Endothelial cell of umbilical vein (primary cell): ENCODE measurements at regions not wholly inside any gene's neighbourhood (a gene's known extent, or its start where the extent isn't known, plus 50 kb on each side); places are given as distances from the start of the nearest gene placed in this dataset.

Source experiments
- POLR2A ChIP-seq: IDR thresholded peaks from 2 replicates; pipeline ENCODE4 v1.6.1; 2012; ENCODE audit warnings: low read depth, mild to moderate bottlenecking, control low read depth, low read length
- TF ChIP-seq, protein P1 (sequence below), 2 donors: IDR thresholded peaks; 1 replicate in 1 of 2; 2 replicates in 1 of 2; pipeline ENCODE4 v1.5.1; 2011; ENCODE audit warnings: low read length in 2 of 2, mild to moderate bottlenecking in 2 of 2, moderate library complexity in 2 of 2, control low read depth in 1 of 2, inconsistent platforms in 1 of 2, low read depth in 1 of 2; ENCODE audit not compliant: insufficient read depth in 1 of 2; ENCODE audit errors: extremely low read depth in 1 of 2

DNA sequence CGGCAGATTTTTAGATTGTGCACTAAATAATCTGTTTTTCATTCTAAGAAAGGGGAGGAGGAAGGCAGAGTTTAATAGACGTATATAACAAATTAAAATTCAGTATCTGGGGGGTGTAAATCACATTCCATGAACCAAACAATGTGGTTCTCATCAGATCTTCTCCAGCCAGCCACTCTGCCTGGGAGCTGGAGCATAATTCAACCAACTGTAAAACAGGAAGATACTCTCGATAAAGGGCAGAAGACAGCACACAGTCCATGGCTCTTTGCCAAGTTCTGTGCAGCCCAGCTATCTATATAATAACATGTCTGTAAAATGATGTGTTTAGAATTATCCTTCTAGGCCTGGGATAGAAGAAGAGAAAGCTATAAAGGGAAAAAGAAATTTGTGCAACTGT lies 289.9 kb upstream of the ZFP64 start:
- TF ChIP-seq, protein P1, sequence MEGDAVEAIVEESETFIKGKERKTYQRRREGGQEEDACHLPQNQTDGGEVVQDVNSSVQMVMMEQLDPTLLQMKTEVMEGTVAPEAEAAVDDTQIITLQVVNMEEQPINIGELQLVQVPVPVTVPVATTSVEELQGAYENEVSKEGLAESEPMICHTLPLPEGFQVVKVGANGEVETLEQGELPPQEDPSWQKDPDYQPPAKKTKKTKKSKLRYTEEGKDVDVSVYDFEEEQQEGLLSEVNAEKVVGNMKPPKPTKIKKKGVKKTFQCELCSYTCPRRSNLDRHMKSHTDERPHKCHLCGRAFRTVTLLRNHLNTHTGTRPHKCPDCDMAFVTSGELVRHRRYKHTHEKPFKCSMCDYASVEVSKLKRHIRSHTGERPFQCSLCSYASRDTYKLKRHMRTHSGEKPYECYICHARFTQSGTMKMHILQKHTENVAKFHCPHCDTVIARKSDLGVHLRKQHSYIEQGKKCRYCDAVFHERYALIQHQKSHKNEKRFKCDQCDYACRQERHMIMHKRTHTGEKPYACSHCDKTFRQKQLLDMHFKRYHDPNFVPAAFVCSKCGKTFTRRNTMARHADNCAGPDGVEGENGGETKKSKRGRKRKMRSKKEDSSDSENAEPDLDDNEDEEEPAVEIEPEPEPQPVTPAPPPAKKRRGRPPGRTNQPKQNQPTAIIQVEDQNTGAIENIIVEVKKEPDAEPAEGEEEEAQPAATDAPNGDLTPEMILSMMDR (IDR thresholded peaks at IDR 0.05; ENCODE audit: extremely low read depth in 1 of 2, insufficient read depth in 1 of 2, low read depth in 1 of 2, low read length in 2 of 2): no peak
- no peak for TF ChIP-seq POLR2A
